ENCODE measurements at regions not wholly inside any gene's neighbourhood (a gene's known extent, or its start where the extent isn't known, plus 50 kb on each side); places are given as distances from the start of the nearest gene placed in this dataset.

DNA sequence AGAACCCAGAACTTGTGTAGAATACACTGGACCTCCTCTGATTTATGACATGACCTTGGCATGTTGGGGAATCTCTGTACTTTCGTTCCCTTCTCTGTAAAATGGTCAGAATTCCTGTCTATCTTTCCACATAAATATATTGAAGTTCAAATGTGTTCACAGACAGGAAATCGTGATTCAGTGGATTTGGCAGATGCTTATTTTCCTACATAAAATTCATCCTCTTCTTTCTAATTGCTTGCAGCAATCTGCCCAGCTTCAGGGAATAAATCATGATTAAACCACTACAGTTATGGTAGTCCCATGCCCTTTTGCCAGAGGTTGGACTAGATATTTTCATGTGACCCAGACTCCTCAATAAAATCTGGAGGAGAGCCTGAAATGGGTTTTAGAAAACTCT lies 52.1 kb upstream of the ARL15 start:
- FAIRE-seq (no peak), DNase-seq (ENCODE audit: extremely low read depth in 1 of 4, low spot score in 3 of 4) (no peak), ATAC-seq (no peak)
- 92% methylated on average over 2 of the region's 2 CpGs for WGBS (ENCODE audit: insufficient coverage, low coverage, missing lambda C conversion rate)
- Histone ChIP-seq H3K27ac (ENCODE audit: extremely low read depth, low read depth, low read length) (no peak overlapping the region), H3K9ac (ENCODE audit: insufficient read depth in 1 of 2, low read depth in 2 of 2, low read length in 2 of 2) (no peak overlapping the region), H3K36me3 (ENCODE audit: control insufficient read depth, insufficient read depth, low read length) (peaks cover 31% of the 10 kb centered on the region; the same call in 2 of the 3 replicates), H3K4me1 (replicated peaks in 1 of 2; ENCODE audit: control insufficient read depth in 2 of 2, insufficient read depth in 2 of 2, low read length in 2 of 2) (peaks cover 0 to 15% of the 10 kb centered on the region in 2 experiments; a peak in 3 of 5 replicates), H4K20me1 (replicated peaks; ENCODE audit: control insufficient read depth, insufficient read depth, low read length) (no peaks in the 10 kb centered on the region), H3K9me3 (replicated peaks; ENCODE audit: control insufficient read depth, insufficient read depth, low read depth, low read length) (no peaks in the 10 kb centered on the region), H3K4me3 (no peak overlapping the region), H3K9me1 (ENCODE audit: control insufficient read depth, insufficient read depth, low read length) (peaks cover 6% of the 10 kb centered on the region), H2AFZ (ENCODE audit: low read depth, low read length) (no peak overlapping the region), H3K4me2 (ENCODE audit: insufficient read depth, low read length) (no peak overlapping the region), H3K79me2 (ENCODE audit: control insufficient read depth, insufficient read depth, low read length) (peaks cover 45% of the 10 kb centered on the region), H3K27me3 (ENCODE audit: control insufficient read depth in 2 of 2, insufficient read depth in 2 of 2, low read length in 2 of 2) (no peaks in the 10 kb centered on the region)
- in situ Hi-C loops (cut with MboI), result no loop called here
- no peak for TF ChIP-seq MTA2 (IDR thresholded peaks at IDR 0.05; ENCODE audit: low read depth)
- TF ChIP-seq PYGO2 (tag; IDR thresholded peaks at IDR 0.05), result no peak
- no peak for TF ChIP-seq MAX (CRISPR knock-in tag; IDR thresholded peaks at IDR 0.05)
- TF ChIP-seq SIN3A (IDR thresholded peaks at IDR 0.05; ENCODE audit: borderline replicate concordance in 2 of 2, control insufficient read depth in 1 of 2, low read depth in 2 of 2, low read length in 2 of 2), result no peak
- no peak for TF ChIP-seq ZNF174 (CRISPR knock-in tag; IDR thresholded peaks at IDR 0.05)
- TF ChIP-seq, protein P1, sequence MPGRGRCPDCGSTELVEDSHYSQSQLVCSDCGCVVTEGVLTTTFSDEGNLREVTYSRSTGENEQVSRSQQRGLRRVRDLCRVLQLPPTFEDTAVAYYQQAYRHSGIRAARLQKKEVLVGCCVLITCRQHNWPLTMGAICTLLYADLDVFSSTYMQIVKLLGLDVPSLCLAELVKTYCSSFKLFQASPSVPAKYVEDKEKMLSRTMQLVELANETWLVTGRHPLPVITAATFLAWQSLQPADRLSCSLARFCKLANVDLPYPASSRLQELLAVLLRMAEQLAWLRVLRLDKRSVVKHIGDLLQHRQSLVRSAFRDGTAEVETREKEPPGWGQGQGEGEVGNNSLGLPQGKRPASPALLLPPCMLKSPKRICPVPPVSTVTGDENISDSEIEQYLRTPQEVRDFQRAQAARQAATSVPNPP (IDR thresholded peaks at IDR 0.05; ENCODE audit: borderline replicate concordance, insufficient read depth, insufficient read length), result no peak
- no peak for TF ChIP-seq ZNF668 (CRISPR knock-in tag; IDR thresholded peaks at IDR 0.05)
- ChIA-PET POLR2A (no interaction called here), CTCF (ENCODE audit: low intra/inter-chr PET ratio) (no interaction called here)
- BruUV-seq (replicated peaks), result no TSS peak
- intact Hi-C loops (cut with micrococcal nuclease), result no loop called here
